CD4-positive, alpha-beta T cell (primary cell): ENCODE measurements at regions not wholly inside any gene's neighbourhood (a gene's known extent, or its start where the extent isn't known, plus 50 kb on each side); places are given as distances from the start of the nearest gene placed in this dataset.

Source experiments
- ATAC-seq: fragments of 200-7000 bp; cut with Tn5 transposase; one replicate; pipeline ENCODE4 v1.10.0; 2022; ENCODE audit warnings: mild to moderate bottlenecking; ENCODE audit not compliant: poor library complexity
- CTCF ChIA-PET: fragments of 350-600 bp; sonication (Branson Sonifier 250); formaldehyde crosslinking; loops from one replicate; lab custom pipeline; 2021; ENCODE audit warnings: antibody characterized with exemption, inconsistent platforms; lab: Charles Lee
- POLR2A ChIA-PET: fragments of 350-600 bp; sonication (Branson Sonifier 250); formaldehyde crosslinking; loops from one replicate; lab custom pipeline; 2021; ENCODE audit warnings: antibody characterized with exemption, inconsistent platforms; lab: Charles Lee
- DNase-seq, 14 experiments: peaks; one replicate each; pipeline ENCODE4 v3.0.0-alpha.2; 2013 to 2020; ENCODE audit warnings: mixed read lengths in 2 of 14
- H3K27ac ChIP-seq, 2 donors: one replicate each; pipeline versions ENCODE4 v1.5.1 to v1.7.0; 2013; ENCODE audit warnings: low read length in 2 of 2, low read depth in 1 of 2, mild to moderate bottlenecking in 1 of 2
- H3K27me3 ChIP-seq, 2 experiments: 1 replicate in 1 of 2; 2 replicates in 1 of 2; pipeline versions ENCODE4 v1.6.1 to v1.7.0; 2013; ENCODE audit warnings: low read length in 2 of 2, control low read depth in 1 of 2, mild to moderate bottlenecking in 1 of 2, moderate library complexity in 1 of 2; ENCODE audit not compliant: insufficient read depth in 2 of 2, control insufficient read depth in 1 of 2
- H3K36me3 ChIP-seq: one replicate; pipeline ENCODE4 v1.6.1; 2013; ENCODE audit warnings: low read length, control low read depth; ENCODE audit not compliant: insufficient read depth
- H3K4me1 ChIP-seq: one replicate; pipeline ENCODE4 v1.6.1; 2013; ENCODE audit warnings: low read length, control low read depth; ENCODE audit not compliant: insufficient read depth
- H3K4me3 ChIP-seq: one replicate; pipeline ENCODE4 v1.5.1; 2013; ENCODE audit warnings: mild to moderate bottlenecking, low read length, moderate library complexity
- H3K9me3 ChIP-seq, 2 experiments: 1 replicate in 1 of 2; 2 replicates in 1 of 2; pipeline versions ENCODE4 v1.6.1 to v1.7.0; 2013; ENCODE audit warnings: low read length in 2 of 2, mild to moderate bottlenecking in 2 of 2, control low read depth in 1 of 2, moderate library complexity in 1 of 2; ENCODE audit not compliant: control insufficient read depth in 1 of 2, insufficient read depth in 1 of 2
- H3K27ac Mint-ChIP-seq: one replicate; pipeline ENCODE4 v1.8.0; 2020; ENCODE audit warnings: mixed read lengths
- H3K27me3 Mint-ChIP-seq: one replicate; pipeline ENCODE4 v1.8.0; 2021; ENCODE audit warnings: mixed read lengths
- H3K36me3 Mint-ChIP-seq: one replicate; pipeline ENCODE4 v1.8.0; 2021; ENCODE audit warnings: low read depth, mixed read lengths
- H3K4me1 Mint-ChIP-seq: one replicate; pipeline ENCODE4 v1.8.0; 2021; ENCODE audit warnings: low read depth, mixed read lengths
- H3K4me3 Mint-ChIP-seq: one replicate; pipeline ENCODE4 v1.8.0; 2020; ENCODE audit warnings: mild to moderate bottlenecking, mixed read lengths
- H3K9me3 Mint-ChIP-seq: one replicate; pipeline ENCODE4 v1.8.0; 2020; ENCODE audit warnings: mixed read lengths
- CTCF ChIP-seq: fragments of 200-600 bp; IDR thresholded peaks from one replicate; pipeline ENCODE4 v1.8.0; 2022; ENCODE audit warnings: antibody characterized with exemption, mild to moderate bottlenecking
- intact Hi-C, 2 experiments: fragments of 100-400 bp; cut with DNase I in 1 of 2; cut with micrococcal nuclease in 1 of 2; formaldehyde crosslinking; loops; one replicate each; pipeline versions ENCODE4 v1.15.1 to v1.9.0; 2023 to 2025; cut with DNase I, micrococcal nuclease

- Histone ChIP-seq H3K36me3 (no peaks in the 10 kb centered on the region), H3K27me3 (no peaks in the 10 kb centered on the region), H3K4me1 (no peaks in the 10 kb centered on the region), H3K4me3 (no peak overlapping the region), H3K9me3 (peaks cover 0 to 8% of the 10 kb centered on the region in 2 experiments), H3K27ac (no peak overlapping the region)
- no peak for DNase-seq
- no peaks in the 10 kb centered on the region for H3K9me3 Mint-ChIP-seq
- peaks cover 4% of the 10 kb centered on the region for H3K27me3 Mint-ChIP-seq
- H3K27ac Mint-ChIP-seq: no peak overlapping the region
- POLR2A ChIA-PET: no interaction called here
- no peak for ATAC-seq
- CTCF ChIA-PET: no interaction called here
- no peak overlapping the region for H3K4me3 Mint-ChIP-seq
- intact Hi-C loops: no loop called here
- H3K36me3 Mint-ChIP-seq: no peaks in the 10 kb centered on the region
- H3K4me1 Mint-ChIP-seq: no peaks in the 10 kb centered on the region
- no peak for TF ChIP-seq CTCF
Measured at GRCh38 chr22:49091451-49091850, 736.2 kb downstream of the BRD1 start.

- H3K36me3 ChIP-seq: no peaks in the 10 kb centered on the region
- H3K4me1 ChIP-seq: no peaks in the 10 kb centered on the region
- Mint-ChIP-seq H3K27me3 (peaks cover 8% of the 10 kb centered on the region), H3K4me3 (no peak overlapping the region), H3K4me1 (no peaks in the 10 kb centered on the region), H3K27ac (no peak overlapping the region), H3K9me3 (no peaks in the 10 kb centered on the region), H3K36me3 (no peaks in the 10 kb centered on the region)
- H3K27ac ChIP-seq: no peak overlapping the region
- TF ChIP-seq CTCF: no peak
- ChIA-PET CTCF (no interaction called here), POLR2A (no interaction called here)
- H3K4me3 ChIP-seq: no peak overlapping the region
- intact Hi-C loops: no loop called here
- no peak for DNase-seq
- no peak for ATAC-seq
- H3K27me3 ChIP-seq: no peaks in the 10 kb centered on the region
- peaks cover 0 to 8% of the 10 kb centered on the region in 2 experiments for H3K9me3 ChIP-seq
Measured at GRCh38 chr22:49090853-49091135, 736.9 kb downstream of the BRD1 start.

GRCh38 chr22:49090061-49090852, 737.4 kb downstream of the BRD1 start:
- DNase-seq: no peak
- Histone ChIP-seq H3K9me3 (peaks cover 0 to 4% of the 10 kb centered on the region in 2 experiments), H3K27ac (no peak overlapping the region), H3K36me3 (no peaks in the 10 kb centered on the region), H3K4me3 (no peak overlapping the region), H3K27me3 (no peaks in the 10 kb centered on the region), H3K4me1 (no peaks in the 10 kb centered on the region)
- Mint-ChIP-seq H3K27me3 (peaks cover 10% of the 10 kb centered on the region), H3K4me1 (no peaks in the 10 kb centered on the region), H3K36me3 (no peaks in the 10 kb centered on the region), H3K9me3 (no peaks in the 10 kb centered on the region), H3K27ac (no peak overlapping the region), H3K4me3 (no peak overlapping the region)
- ATAC-seq: no peak
- intact Hi-C loops: no loop called here
- no peak for TF ChIP-seq CTCF
- ChIA-PET POLR2A (no interaction called here), CTCF (no interaction called here)
